Tibial nerve (tissue), 4 donors: ENCODE measurements at regions not wholly inside any gene's neighbourhood (a gene's known extent, or its start where the extent isn't known, plus 50 kb on each side); places are given as distances from the start of the nearest gene placed in this dataset.

Source experiments
- EP300 ChIP-seq, 2 donors: sonication (generic); formaldehyde crosslinking; IDR thresholded peaks; one replicate each; pipeline ENCODE4 v1.6.1; 2017; ENCODE audit warnings: antibody characterized with exemption in 2 of 2, mild to moderate bottlenecking in 1 of 2
- TF ChIP-seq, protein P1 (sequence below), 5 experiments: fragments of 200-600 bp in 3 of 5; fragments of 450-650 bp in 2 of 5; sonication (generic) in 3 of 5; IDR thresholded peaks; one replicate each; pipeline ENCODE4 v1.5.1; 2016 to 2019; ENCODE audit warnings: antibody characterized with exemption in 5 of 5, mild to moderate bottlenecking in 3 of 5, moderate library complexity in 2 of 5

DNA sequence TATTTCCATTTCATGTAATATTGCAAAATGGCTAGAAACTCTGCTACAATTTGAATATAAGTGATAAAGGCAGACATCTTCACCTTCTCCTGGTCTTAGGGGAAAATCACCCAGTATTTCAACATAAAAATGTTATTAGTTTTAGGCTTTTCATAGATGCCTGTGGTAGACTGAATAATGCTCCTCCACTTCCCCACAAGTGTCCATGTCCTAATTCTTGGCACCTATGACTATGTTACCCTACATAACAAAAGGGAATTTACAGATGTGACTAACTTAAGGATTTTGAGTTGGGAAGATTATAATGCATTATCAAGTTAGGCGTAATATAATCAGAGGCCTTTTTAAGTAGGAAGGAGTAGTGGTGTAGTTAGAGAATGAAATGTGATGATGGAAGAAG lies 196.4 kb downstream of the TMTC3 start:
- TF ChIP-seq, protein P1, sequence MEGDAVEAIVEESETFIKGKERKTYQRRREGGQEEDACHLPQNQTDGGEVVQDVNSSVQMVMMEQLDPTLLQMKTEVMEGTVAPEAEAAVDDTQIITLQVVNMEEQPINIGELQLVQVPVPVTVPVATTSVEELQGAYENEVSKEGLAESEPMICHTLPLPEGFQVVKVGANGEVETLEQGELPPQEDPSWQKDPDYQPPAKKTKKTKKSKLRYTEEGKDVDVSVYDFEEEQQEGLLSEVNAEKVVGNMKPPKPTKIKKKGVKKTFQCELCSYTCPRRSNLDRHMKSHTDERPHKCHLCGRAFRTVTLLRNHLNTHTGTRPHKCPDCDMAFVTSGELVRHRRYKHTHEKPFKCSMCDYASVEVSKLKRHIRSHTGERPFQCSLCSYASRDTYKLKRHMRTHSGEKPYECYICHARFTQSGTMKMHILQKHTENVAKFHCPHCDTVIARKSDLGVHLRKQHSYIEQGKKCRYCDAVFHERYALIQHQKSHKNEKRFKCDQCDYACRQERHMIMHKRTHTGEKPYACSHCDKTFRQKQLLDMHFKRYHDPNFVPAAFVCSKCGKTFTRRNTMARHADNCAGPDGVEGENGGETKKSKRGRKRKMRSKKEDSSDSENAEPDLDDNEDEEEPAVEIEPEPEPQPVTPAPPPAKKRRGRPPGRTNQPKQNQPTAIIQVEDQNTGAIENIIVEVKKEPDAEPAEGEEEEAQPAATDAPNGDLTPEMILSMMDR (IDR thresholded peaks at IDR 0.05): no peak
- no peak for TF ChIP-seq EP300 (IDR thresholded peaks at IDR 0.05)
